ENCODE measurements at regions not wholly inside any gene's neighbourhood (a gene's known extent, or its start where the extent isn't known, plus 50 kb on each side); places are given as distances from the start of the nearest gene placed in this dataset.
A peak's percentile ranks its signal among the peaks of the same experiment; 100 is the strongest.

DNA sequence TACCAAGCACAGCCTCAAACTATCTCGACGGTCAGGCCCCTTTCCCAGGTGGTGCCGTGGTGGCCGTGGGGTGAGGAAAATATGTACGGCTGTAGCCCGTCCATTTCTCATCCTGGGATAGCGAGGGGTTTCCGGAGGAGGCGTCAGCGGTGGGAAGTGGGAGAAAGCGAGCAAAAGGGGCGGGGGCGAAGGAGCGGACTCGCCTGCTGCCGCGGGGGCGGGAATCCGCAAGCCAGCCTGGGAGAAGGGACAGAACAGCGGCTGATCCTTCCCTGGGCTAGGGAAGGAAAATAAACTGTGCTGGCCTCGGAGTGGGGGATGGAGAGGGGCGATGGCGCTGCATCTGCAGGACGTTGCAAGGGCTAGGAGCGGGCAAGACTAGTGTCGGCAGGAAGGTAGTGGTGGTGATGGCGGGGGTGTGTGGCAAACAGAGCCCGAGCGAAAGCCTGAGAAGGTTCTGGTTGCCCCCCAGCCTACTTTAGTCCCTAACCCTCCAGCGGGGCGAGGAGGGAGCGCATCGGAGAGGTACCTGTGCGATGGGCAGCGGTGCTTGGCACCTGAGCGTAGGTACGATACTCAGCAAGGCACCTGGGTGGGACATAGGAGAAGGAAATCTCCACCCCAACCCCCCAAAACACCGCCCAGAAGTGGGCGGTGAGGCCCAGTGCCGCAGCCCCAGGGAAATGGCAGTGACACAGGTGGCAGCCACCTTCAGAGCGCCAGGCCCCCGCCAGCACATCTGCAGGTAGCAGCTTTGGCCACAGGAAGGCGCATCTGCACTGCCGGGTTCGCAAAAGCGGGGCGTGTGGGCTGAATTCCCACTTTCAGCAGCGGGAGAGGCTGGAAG is 49.9 kb upstream of the STEAP1B start (continued):
- TF ChIP-seq ZNF263 (CRISPR knock-in tag; IDR thresholded peaks at IDR 0.05; ENCODE audit: low read depth) (no peak), ETV6 (CRISPR knock-in tag; IDR thresholded peaks at IDR 0.05) (peak; percentile 84; the same call in 1 of the 2 replicates), ZNF671 (CRISPR knock-in tag; IDR thresholded peaks at IDR 0.05) (no peak), SP1 (CRISPR knock-in tag; conservative IDR thresholded peaks at IDR 0.05) (peak; percentile 83; the same call in 1 of the 2 replicates)
- TF ChIP-seq, protein P1, sequence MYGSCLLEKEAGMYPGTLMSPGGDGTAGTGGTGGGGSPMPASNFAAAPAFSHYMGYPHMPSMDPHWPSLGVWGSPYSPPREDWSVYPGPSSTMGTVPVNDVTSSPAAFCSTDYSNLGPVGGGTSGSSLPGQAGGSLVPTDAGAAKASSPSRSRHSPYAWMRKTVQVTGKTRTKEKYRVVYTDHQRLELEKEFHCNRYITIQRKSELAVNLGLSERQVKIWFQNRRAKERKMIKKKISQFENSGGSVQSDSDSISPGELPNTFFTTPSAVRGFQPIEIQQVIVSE (CRISPR knock-in tag; IDR thresholded peaks at IDR 0.05; ENCODE audit: borderline replicate concordance) = no peak
- TF ChIP-seq, protein P2, sequence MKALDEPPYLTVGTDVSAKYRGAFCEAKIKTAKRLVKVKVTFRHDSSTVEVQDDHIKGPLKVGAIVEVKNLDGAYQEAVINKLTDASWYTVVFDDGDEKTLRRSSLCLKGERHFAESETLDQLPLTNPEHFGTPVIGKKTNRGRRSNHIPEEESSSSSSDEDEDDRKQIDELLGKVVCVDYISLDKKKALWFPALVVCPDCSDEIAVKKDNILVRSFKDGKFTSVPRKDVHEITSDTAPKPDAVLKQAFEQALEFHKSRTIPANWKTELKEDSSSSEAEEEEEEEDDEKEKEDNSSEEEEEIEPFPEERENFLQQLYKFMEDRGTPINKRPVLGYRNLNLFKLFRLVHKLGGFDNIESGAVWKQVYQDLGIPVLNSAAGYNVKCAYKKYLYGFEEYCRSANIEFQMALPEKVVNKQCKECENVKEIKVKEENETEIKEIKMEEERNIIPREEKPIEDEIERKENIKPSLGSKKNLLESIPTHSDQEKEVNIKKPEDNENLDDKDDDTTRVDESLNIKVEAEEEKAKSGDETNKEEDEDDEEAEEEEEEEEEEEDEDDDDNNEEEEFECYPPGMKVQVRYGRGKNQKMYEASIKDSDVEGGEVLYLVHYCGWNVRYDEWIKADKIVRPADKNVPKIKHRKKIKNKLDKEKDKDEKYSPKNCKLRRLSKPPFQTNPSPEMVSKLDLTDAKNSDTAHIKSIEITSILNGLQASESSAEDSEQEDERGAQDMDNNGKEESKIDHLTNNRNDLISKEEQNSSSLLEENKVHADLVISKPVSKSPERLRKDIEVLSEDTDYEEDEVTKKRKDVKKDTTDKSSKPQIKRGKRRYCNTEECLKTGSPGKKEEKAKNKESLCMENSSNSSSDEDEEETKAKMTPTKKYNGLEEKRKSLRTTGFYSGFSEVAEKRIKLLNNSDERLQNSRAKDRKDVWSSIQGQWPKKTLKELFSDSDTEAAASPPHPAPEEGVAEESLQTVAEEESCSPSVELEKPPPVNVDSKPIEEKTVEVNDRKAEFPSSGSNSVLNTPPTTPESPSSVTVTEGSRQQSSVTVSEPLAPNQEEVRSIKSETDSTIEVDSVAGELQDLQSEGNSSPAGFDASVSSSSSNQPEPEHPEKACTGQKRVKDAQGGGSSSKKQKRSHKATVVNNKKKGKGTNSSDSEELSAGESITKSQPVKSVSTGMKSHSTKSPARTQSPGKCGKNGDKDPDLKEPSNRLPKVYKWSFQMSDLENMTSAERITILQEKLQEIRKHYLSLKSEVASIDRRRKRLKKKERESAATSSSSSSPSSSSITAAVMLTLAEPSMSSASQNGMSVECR (CRISPR knock-in tag; IDR thresholded peaks at IDR 0.05; ENCODE audit: borderline replicate concordance) = no peak
- TF ChIP-seq, protein P3, sequence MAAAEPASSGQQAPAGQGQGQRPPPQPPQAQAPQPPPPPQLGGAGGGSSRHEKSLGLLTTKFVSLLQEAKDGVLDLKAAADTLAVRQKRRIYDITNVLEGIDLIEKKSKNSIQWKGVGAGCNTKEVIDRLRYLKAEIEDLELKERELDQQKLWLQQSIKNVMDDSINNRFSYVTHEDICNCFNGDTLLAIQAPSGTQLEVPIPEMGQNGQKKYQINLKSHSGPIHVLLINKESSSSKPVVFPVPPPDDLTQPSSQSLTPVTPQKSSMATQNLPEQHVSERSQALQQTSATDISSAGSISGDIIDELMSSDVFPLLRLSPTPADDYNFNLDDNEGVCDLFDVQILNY (CRISPR knock-in tag; IDR thresholded peaks at IDR 0.05) = peak; percentile 65; the same call in 1 of the 2 replicates
- TF ChIP-seq, protein P4, sequence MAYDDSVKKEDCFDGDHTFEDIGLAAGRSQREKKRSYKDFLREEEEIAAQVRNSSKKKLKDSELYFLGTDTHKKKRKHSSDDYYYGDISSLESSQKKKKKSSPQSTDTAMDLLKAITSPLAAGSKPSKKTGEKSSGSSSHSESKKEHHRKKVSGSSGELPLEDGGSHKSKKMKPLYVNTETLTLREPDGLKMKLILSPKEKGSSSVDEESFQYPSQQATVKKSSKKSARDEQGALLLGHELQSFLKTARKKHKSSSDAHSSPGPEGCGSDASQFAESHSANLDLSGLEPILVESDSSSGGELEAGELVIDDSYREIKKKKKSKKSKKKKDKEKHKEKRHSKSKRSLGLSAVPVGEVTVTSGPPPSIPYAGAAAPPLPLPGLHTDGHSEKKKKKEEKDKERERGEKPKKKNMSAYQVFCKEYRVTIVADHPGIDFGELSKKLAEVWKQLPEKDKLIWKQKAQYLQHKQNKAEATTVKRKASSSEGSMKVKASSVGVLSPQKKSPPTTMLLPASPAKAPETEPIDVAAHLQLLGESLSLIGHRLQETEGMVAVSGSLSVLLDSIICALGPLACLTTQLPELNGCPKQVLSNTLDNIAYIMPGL (CRISPR knock-in tag; IDR thresholded peaks at IDR 0.05) = peak; percentile 89
- TF ChIP-seq, protein P5, sequence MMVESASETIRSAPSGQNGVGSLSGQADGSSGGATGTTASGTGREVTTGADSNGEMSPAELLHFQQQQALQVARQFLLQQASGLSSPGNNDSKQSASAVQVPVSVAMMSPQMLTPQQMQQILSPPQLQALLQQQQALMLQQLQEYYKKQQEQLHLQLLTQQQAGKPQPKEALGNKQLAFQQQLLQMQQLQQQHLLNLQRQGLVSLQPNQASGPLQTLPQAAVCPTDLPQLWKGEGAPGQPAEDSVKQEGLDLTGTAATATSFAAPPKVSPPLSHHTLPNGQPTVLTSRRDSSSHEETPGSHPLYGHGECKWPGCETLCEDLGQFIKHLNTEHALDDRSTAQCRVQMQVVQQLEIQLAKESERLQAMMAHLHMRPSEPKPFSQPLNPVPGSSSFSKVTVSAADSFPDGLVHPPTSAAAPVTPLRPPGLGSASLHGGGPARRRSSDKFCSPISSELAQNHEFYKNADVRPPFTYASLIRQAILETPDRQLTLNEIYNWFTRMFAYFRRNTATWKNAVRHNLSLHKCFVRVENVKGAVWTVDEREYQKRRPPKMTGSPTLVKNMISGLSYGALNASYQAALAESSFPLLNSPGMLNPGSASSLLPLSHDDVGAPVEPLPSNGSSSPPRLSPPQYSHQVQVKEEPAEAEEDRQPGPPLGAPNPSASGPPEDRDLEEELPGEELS (CRISPR knock-in tag; IDR thresholded peaks at IDR 0.05) = no peak; the same call in 1 of the 2 replicates

Data from WTC11 (cell line).